SK-N-SH (cell line): ENCODE measurements at regions not wholly inside any gene's neighbourhood (a gene's known extent, or its start where the extent isn't known, plus 50 kb on each side); places are given as distances from the start of the nearest gene placed in this dataset.

Experiments
- CTCF ChIA-PET: fragments of 300-600, 350-600 bp; formaldehyde crosslinking; extraction: SDS; loops from one replicate; lab custom pipeline; 2021; lab: Yijun Ruan, JAX
- POLR2A ChIA-PET: fragments of 350-600 bp; sonication (Branson Sonifier 250); formaldehyde crosslinking; extraction: SDS; loops from one replicate; lab custom pipeline; 2020; ENCODE audit warnings: antibody characterized with exemption, inconsistent platforms; lab: Yijun Ruan, JAX
- DNase-seq: peaks from one replicate; pipeline ENCODE4 v3.0.0; 2012
- H2AFZ ChIP-seq: fragments of 200-600 bp; sonication (generic); 2 replicates; pipeline ENCODE4 v1.8.1; 2016; ENCODE audit warnings: antibody characterized with exemption, mild to moderate bottlenecking, low read depth
- H3F3A ChIP-seq: fragments of 200-600 bp; sonication (generic); replicated peaks from 2 replicates; pipeline ENCODE3; 2016; ENCODE audit warnings: antibody characterized with exemption, mild to moderate bottlenecking; ENCODE audit not compliant: insufficient read depth
- H3K27ac ChIP-seq, 2 experiments: fragments of 200-500 bp in 1 of 2; fragments of 200-600 bp in 1 of 2; sonication (Bioruptor generic) in 1 of 2; sonication (generic), shearing (Covaris generic) in 1 of 2; 2 replicates each; pipeline versions ENCODE4 v1.5.1 to v1.6.1; 2014 to 2016; ENCODE audit warnings: low read depth in 2 of 2, inconsistent platforms in 1 of 2, low read length in 1 of 2, mild to moderate bottlenecking in 1 of 2, mixed read lengths in 1 of 2
- H3K27me3 ChIP-seq: fragments of 200-600 bp; sonication (generic), shearing (Covaris generic); 2 replicates; pipeline ENCODE4 v1.6.1; 2016; ENCODE audit warnings: mixed run types; ENCODE audit not compliant: insufficient read depth
- H3K36me3 ChIP-seq, 2 experiments: fragments of 200-500 bp in 1 of 2; fragments of 200-600 bp in 1 of 2; sonication (Bioruptor generic) in 1 of 2; sonication (generic) in 1 of 2; replicated peaks in 1 of 2; 2 replicates each; pipeline versions ENCODE3 to v1.5.1; 2014 to 2016; ENCODE audit warnings: low read length in 1 of 2, mild to moderate bottlenecking in 1 of 2; ENCODE audit not compliant: insufficient read depth in 2 of 2, control insufficient read depth in 1 of 2
- H3K4me1 ChIP-seq, 2 experiments: fragments of 200-500 bp in 1 of 2; fragments of 200-600 bp in 1 of 2; sonication (Bioruptor generic) in 1 of 2; sonication (generic), shearing (Covaris generic) in 1 of 2; 2 replicates each; pipeline versions ENCODE4 v1.5.1 to v1.6.1; 2014 to 2016; ENCODE audit warnings: low read depth in 1 of 2, low read length in 1 of 2, mixed run types in 1 of 2; ENCODE audit not compliant: insufficient read depth in 2 of 2, control insufficient read depth in 1 of 2
- H3K4me2 ChIP-seq: fragments of 200-600 bp; sonication (generic), shearing (Covaris generic); 2 replicates; pipeline ENCODE4 v1.6.1; 2017; ENCODE audit warnings: mixed run types
- H3K4me3 ChIP-seq, 2 experiments: fragments of 200-500 bp in 1 of 2; fragments of 200-600 bp in 1 of 2; sonication (Bioruptor generic) in 1 of 2; sonication (generic), shearing (Covaris generic) in 1 of 2; 2 replicates each; pipeline versions ENCODE4 v1.5.1 to v1.8.1; 2014 to 2016; ENCODE audit warnings: low read depth in 2 of 2, inconsistent platforms in 1 of 2, low read length in 1 of 2, mild to moderate bottlenecking in 1 of 2, mixed read lengths in 1 of 2, moderate library complexity in 1 of 2
- H3K79me2 ChIP-seq: fragments of 200-600 bp; sonication (generic); 2 replicates; pipeline ENCODE4 v1.8.1; 2017; ENCODE audit warnings: mild to moderate bottlenecking; ENCODE audit not compliant: insufficient read depth
- H3K9ac ChIP-seq: fragments of 200-600 bp; sonication (generic); 2 replicates; pipeline ENCODE4 v1.6.1; 2017; ENCODE audit warnings: mixed run types
- H3K9me2 ChIP-seq: fragments of 200-600 bp; sonication (generic); 2 replicates; pipeline ENCODE4 v1.6.1; 2017; ENCODE audit warnings: mixed run types
- H3K9me3 ChIP-seq: fragments of 200-600 bp; sonication (generic); 2 replicates; pipeline ENCODE4 v1.6.1; 2017; ENCODE audit warnings: mixed run types, mild to moderate bottlenecking, moderate library complexity
- H4K20me1 ChIP-seq: fragments of 200-600 bp; sonication (generic); 2 replicates; pipeline ENCODE4 v1.6.1; 2017; ENCODE audit warnings: mild to moderate bottlenecking, mixed run types; ENCODE audit not compliant: insufficient read depth
- CHD2 ChIP-seq: fragments of 150-350 bp; IDR thresholded peaks from 2 replicates; pipeline ENCODE4 v1.6.1; 2018; ENCODE audit warnings: low read length; ENCODE audit not compliant: partially characterized antibody
- ELF1 ChIP-seq: IDR thresholded peaks from 2 replicates; pipeline ENCODE4 v1.4.0; 2012
- EP300 ChIP-seq, 2 experiments: IDR thresholded peaks; 2 replicates each; pipeline versions ENCODE4 v1.4.0 to v1.6.1; 2012; ENCODE audit warnings: borderline replicate concordance in 1 of 2, low read depth in 1 of 2, low read length in 1 of 2
- FOSL2 ChIP-seq: IDR thresholded peaks from 2 replicates; pipeline ENCODE4 v1.4.0; 2012; ENCODE audit warnings: low read depth, mild to moderate bottlenecking, moderate library complexity, borderline replicate concordance
- GABPA ChIP-seq: IDR thresholded peaks from 2 replicates; pipeline ENCODE4 v1.4.0; 2012; ENCODE audit warnings: low read depth, mild to moderate bottlenecking
- GATA2 ChIP-seq: sonication (generic); formaldehyde crosslinking; IDR thresholded peaks from 2 replicates; pipeline ENCODE4 v1.5.0; 2020; ENCODE audit warnings: mild to moderate bottlenecking, missing genetic modification reagents
- JUND ChIP-seq: IDR thresholded peaks from 2 replicates; pipeline ENCODE4 v1.4.0; 2012
- NFIC ChIP-seq: IDR thresholded peaks from 2 replicates; pipeline ENCODE4 v1.4.0; 2012; ENCODE audit warnings: borderline replicate concordance
- POLR2AphosphoS5 ChIP-seq: IDR thresholded peaks from 2 replicates; pipeline ENCODE4 v1.6.1; 2012; ENCODE audit warnings: low read depth, low read length
- RAD21 ChIP-seq: IDR thresholded peaks from 2 replicates; pipeline ENCODE4 v1.6.1; 2012; ENCODE audit warnings: mild to moderate bottlenecking, low read length
- RFX5 ChIP-seq: IDR thresholded peaks from 2 replicates; pipeline ENCODE4 v1.6.1; 2012; ENCODE audit warnings: mild to moderate bottlenecking, improper control_type of control experiment, low read length
- SIN3A ChIP-seq: IDR thresholded peaks from 2 replicates; pipeline ENCODE4 v1.6.1; 2012; ENCODE audit warnings: low read depth, mild to moderate bottlenecking, low read length, moderate library complexity, borderline replicate concordance
- TEAD4 ChIP-seq: IDR thresholded peaks from 2 replicates; pipeline ENCODE4 v1.4.0; 2012; ENCODE audit warnings: mild to moderate bottlenecking, borderline replicate concordance; ENCODE audit not compliant: insufficient read depth
- WGBS: methylation state at CpG from one replicate; pipeline ENCODE4 v1.1.6; 2017; ENCODE audit warnings: low lambda C conversion rate; 5-methylcytosine and 5-hydroxymethylcytosine counted together
- TF ChIP-seq, protein P1 (sequence below): IDR thresholded peaks from 2 replicates; pipeline ENCODE4 v1.4.0; 2012; ENCODE audit warnings: low read depth
- TF ChIP-seq, protein P2 (sequence below): IDR thresholded peaks from 2 replicates; pipeline ENCODE4 v1.4.0; 2012; ENCODE audit warnings: low read depth, borderline replicate concordance
- TF ChIP-seq, protein P3 (sequence below): IDR thresholded peaks from 2 replicates; pipeline ENCODE4 v1.6.1; 2012; ENCODE audit warnings: mild to moderate bottlenecking, low read depth, low read length, moderate library complexity

DNA sequence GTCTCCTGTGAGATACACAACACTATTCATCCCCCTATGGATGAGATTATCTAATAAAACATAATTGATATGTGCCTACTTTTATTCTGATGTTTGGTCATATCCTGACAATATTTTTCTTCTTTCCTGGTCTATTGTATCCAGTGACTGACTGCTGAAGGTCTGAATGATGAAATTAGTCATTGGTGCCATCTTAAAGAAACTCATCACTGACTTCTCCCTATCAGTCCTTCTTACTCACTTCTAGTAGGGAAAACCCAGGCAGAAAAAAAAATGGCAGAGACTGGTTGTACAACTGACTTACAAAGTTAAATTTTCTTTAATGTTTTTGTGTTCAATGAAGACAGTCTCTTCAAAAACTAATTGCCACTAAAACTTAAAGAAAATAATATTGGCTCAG, 377.4 kb downstream of the HTR7 start:
- CTCF ChIA-PET, result no interaction called here
- no peak overlapping the region for H3K27ac ChIP-seq
- no peaks in the 10 kb centered on the region for H3K9me3 ChIP-seq
- H3K4me3 ChIP-seq, result no peak overlapping the region
- H4K20me1 ChIP-seq, result no peaks in the 10 kb centered on the region
- H3K9me2 ChIP-seq, result no peaks in the 10 kb centered on the region
- H3K27me3 ChIP-seq, result 0 out of 2 replicates have a peak, but pooled peaks cover 6% of the 10 kb centered on the region
- no peak for DNase-seq
- H3K4me1 ChIP-seq, result no peaks in the 10 kb centered on the region
- no peak overlapping the region for H2AFZ ChIP-seq
- no peak overlapping the region for H3K4me2 ChIP-seq
- H3K9ac ChIP-seq, result no peak overlapping the region
- H3F3A ChIP-seq, result no peaks in the 10 kb centered on the region
- POLR2A ChIA-PET, result no interaction called here
- no peaks in the 10 kb centered on the region for H3K36me3 ChIP-seq
- no peak for TF ChIP-seq RAD21
- no peak for TF ChIP-seq JUND
- TF ChIP-seq GABPA, result no peak
- no peak for TF ChIP-seq ELF1
- no peak for TF ChIP-seq FOSL2
- no peak for TF ChIP-seq TEAD4
- TF ChIP-seq GATA2 (CRISPR knock-in tag), result no peak
- no peak for TF ChIP-seq RFX5
- TF ChIP-seq, protein P1, sequence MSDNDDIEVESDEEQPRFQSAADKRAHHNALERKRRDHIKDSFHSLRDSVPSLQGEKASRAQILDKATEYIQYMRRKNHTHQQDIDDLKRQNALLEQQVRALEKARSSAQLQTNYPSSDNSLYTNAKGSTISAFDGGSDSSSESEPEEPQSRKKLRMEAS, result no peak
- no peaks in the 10 kb centered on the region for H3K79me2 ChIP-seq

DNA sequence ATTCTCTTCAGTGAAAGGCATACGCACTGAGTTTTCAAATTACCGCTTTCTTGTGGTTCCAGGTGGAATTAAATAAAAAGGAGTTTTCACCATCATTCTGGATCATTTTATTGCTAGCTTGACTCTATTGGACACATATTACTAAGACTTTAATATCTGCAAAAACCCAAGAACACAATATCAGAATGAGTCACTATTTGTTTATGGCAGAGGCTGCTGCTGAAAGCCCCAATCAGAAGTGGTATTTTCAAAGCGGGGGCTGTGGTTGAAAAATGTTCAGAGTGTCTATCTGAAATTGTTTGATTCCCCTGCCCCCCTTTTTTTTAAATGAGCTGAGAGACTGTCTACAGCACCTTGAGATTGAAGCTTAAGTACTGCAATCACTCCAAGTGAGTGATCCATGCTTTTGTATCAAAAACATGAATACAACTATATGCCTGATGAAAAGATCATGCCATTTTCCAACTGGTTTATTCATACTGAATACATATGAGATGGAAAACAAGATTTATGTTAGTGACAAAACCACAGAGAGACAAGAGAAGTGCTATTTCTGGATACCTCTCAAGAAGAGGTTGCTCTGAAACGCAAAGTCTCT, 376.4 kb downstream of the HTR7 start:
- Histone ChIP-seq H3K4me3 (no peak overlapping the region), H3K9me3 (no peaks in the 10 kb centered on the region), H3K79me2 (no peaks in the 10 kb centered on the region), H4K20me1 (no peaks in the 10 kb centered on the region), H3K27me3 (0 out of 2 replicates have a peak, but pooled peaks cover 6% of the 10 kb centered on the region), H3K4me2 (no peak overlapping the region), H3K9ac (no peak overlapping the region), H3F3A (no peaks in the 10 kb centered on the region), H3K27ac (no peak overlapping the region), H2AFZ (no peak overlapping the region), H3K9me2 (no peaks in the 10 kb centered on the region), H3K36me3 (no peaks in the 10 kb centered on the region), H3K4me1 (no peaks in the 10 kb centered on the region)
- TF ChIP-seq CHD2, result no peak
- TF ChIP-seq, protein P2, sequence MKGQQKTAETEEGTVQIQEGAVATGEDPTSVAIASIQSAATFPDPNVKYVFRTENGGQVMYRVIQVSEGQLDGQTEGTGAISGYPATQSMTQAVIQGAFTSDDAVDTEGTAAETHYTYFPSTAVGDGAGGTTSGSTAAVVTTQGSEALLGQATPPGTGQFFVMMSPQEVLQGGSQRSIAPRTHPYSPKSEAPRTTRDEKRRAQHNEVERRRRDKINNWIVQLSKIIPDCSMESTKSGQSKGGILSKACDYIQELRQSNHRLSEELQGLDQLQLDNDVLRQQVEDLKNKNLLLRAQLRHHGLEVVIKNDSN, result no peak
- no peak for TF ChIP-seq EP300 (IDR thresholded peaks at IDR 0.05; ENCODE audit: borderline replicate concordance in 1 of 2, low read depth in 1 of 2, low read length in 1 of 2)
- TF ChIP-seq TEAD4, result no peak
- TF ChIP-seq POLR2AphosphoS5, result no peak
- no peak for TF ChIP-seq SIN3A
- TF ChIP-seq NFIC, result no peak
- TF ChIP-seq, protein P3, sequence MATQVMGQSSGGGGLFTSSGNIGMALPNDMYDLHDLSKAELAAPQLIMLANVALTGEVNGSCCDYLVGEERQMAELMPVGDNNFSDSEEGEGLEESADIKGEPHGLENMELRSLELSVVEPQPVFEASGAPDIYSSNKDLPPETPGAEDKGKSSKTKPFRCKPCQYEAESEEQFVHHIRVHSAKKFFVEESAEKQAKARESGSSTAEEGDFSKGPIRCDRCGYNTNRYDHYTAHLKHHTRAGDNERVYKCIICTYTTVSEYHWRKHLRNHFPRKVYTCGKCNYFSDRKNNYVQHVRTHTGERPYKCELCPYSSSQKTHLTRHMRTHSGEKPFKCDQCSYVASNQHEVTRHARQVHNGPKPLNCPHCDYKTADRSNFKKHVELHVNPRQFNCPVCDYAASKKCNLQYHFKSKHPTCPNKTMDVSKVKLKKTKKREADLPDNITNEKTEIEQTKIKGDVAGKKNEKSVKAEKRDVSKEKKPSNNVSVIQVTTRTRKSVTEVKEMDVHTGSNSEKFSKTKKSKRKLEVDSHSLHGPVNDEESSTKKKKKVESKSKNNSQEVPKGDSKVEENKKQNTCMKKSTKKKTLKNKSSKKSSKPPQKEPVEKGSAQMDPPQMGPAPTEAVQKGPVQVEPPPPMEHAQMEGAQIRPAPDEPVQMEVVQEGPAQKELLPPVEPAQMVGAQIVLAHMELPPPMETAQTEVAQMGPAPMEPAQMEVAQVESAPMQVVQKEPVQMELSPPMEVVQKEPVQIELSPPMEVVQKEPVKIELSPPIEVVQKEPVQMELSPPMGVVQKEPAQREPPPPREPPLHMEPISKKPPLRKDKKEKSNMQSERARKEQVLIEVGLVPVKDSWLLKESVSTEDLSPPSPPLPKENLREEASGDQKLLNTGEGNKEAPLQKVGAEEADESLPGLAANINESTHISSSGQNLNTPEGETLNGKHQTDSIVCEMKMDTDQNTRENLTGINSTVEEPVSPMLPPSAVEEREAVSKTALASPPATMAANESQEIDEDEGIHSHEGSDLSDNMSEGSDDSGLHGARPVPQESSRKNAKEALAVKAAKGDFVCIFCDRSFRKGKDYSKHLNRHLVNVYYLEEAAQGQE, result no peak
- TF ChIP-seq RAD21, result no peak
- 45% methylated on average over 4 of the region's 4 CpGs for WGBS
- ChIA-PET CTCF (no interaction called here), POLR2A (no interaction called here)
- no peak for DNase-seq
